Fibroblast of lung (primary cell): ENCODE measurements at regions not wholly inside any gene's neighbourhood (a gene's known extent, or its start where the extent isn't known, plus 50 kb on each side); places are given as distances from the start of the nearest gene placed in this dataset.

ENCODE experiments used
- DNase-seq, 2 donors: peaks; one replicate each; pipeline versions ENCODE4 v3.0.0 to v3.0.0-alpha.2; 2010; ENCODE audit warnings: low read depth in 2 of 2
- H2AFZ ChIP-seq: 2 replicates; pipeline ENCODE4 v1.5.1; 2012; ENCODE audit warnings: low read length, control low read depth, inconsistent platforms
- H3K27ac ChIP-seq: 2 replicates; pipeline ENCODE4 v1.5.1; 2011; ENCODE audit warnings: low read length, control low read depth; ENCODE audit not compliant: insufficient read depth
- H3K27me3 ChIP-seq: 2 replicates; pipeline ENCODE4 v1.5.1; 2011; ENCODE audit warnings: mild to moderate bottlenecking, low read length; ENCODE audit not compliant: control insufficient read depth, insufficient read depth
- H3K36me3 ChIP-seq: 2 replicates; pipeline ENCODE4 v1.5.1; 2011; ENCODE audit warnings: low read length; ENCODE audit not compliant: control insufficient read depth, insufficient read depth
- H3K4me1 ChIP-seq: 2 replicates; pipeline ENCODE4 v1.5.1; 2011; ENCODE audit warnings: low read length; ENCODE audit not compliant: control insufficient read depth, insufficient read depth; ENCODE audit errors: extremely low read depth
- H3K4me2 ChIP-seq: 2 replicates; pipeline ENCODE4 v1.5.1; 2011; ENCODE audit warnings: low read length, control low read depth; ENCODE audit not compliant: insufficient read depth; ENCODE audit errors: extremely low read depth
- H3K4me3 ChIP-seq, 4 experiments: fragments of 200-600 bp in 1 of 4; sonication (generic) in 1 of 4; replicated peaks in 1 of 4; 2 replicates each; pipeline ENCODE4 v1.5.1; 2011 to 2016; ENCODE audit warnings: low read length in 4 of 4, low read depth in 3 of 4, mild to moderate bottlenecking in 3 of 4, control low read depth in 2 of 4, inconsistent platforms in 1 of 4, mixed read lengths in 1 of 4; ENCODE audit not compliant: insufficient read depth in 1 of 4; ENCODE audit errors: control extremely low read depth in 1 of 4
- H3K79me2 ChIP-seq: 2 replicates; pipeline ENCODE4 v1.5.1; 2012; ENCODE audit warnings: mild to moderate bottlenecking, low read length, inconsistent platforms; ENCODE audit not compliant: control insufficient read depth, insufficient read depth
- H3K9ac ChIP-seq: 2 replicates; pipeline ENCODE4 v1.5.1; 2011; ENCODE audit warnings: mild to moderate bottlenecking, low read length, control low read depth; ENCODE audit not compliant: insufficient read depth
- H3K9me3 ChIP-seq: 2 replicates; pipeline ENCODE4 v1.5.1; 2012; ENCODE audit warnings: low read depth, low read length; ENCODE audit not compliant: control insufficient read depth, insufficient read depth
- H4K20me1 ChIP-seq: 2 replicates; pipeline ENCODE4 v1.5.1; 2011; ENCODE audit warnings: low read length; ENCODE audit not compliant: control insufficient read depth, insufficient read depth; ENCODE audit errors: extremely low read depth
- CTCF ChIP-seq, 2 donors: IDR thresholded peaks in 1 of 2; conservative IDR thresholded peaks in 1 of 2; 1 replicate in 1 of 2; 2 replicates in 1 of 2; pipeline ENCODE4 v1.5.1; 2011 to 2012; ENCODE audit warnings: low read length in 2 of 2, control low read depth in 1 of 2, inconsistent platforms in 1 of 2, low read depth in 1 of 2, mild to moderate bottlenecking in 1 of 2
- EZH2 ChIP-seq: IDR thresholded peaks from 2 replicates; pipeline ENCODE4 v1.5.1; 2012; ENCODE audit warnings: low read length, control low read depth, mild to moderate bottlenecking; ENCODE audit errors: missing control alignments

GRCh38 chr2:199197448-199197847 is 260.3 kb downstream of the SATB2 start:
- Histone ChIP-seq H4K20me1 (no peaks in the 10 kb centered on the region), H2AFZ (no peak overlapping the region), H3K4me1 (no peaks in the 10 kb centered on the region), H3K9me3 (no peaks in the 10 kb centered on the region), H3K4me3 (no peak overlapping the region), H3K27ac (no peak overlapping the region), H3K4me2 (no peak overlapping the region), H3K9ac (no peak overlapping the region), H3K27me3 (no peaks in the 10 kb centered on the region), H3K79me2 (no peaks in the 10 kb centered on the region), H3K36me3 (no peaks in the 10 kb centered on the region)
- DNase-seq = peak in 1 of 2 donors; percentile 52
- TF ChIP-seq EZH2 (no peak), CTCF (conservative IDR thresholded peaks at IDR 0.05 in 1 of 2, IDR thresholded peaks at IDR 0.05 in 1 of 2; ENCODE audit: low read depth in 1 of 2, low read length in 2 of 2) (no peak)

DNA sequence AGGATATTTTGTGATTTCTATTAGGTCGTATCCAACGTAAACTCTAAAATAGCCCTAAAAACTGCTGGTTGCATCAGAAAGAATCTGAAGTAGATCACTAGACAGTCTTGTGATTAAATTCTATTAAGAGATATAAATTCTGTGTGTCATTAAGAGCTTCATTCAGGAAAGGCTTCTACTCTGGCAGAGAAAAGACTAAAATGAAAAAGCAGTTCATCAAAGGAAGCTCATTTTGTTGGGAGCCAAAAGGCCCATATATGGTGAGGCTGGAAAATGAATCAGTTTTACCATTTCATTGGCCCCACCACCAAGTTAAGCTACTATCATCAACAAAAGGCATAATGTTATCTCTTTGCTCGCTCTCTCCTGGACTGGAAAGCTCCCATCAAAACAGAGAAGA is 261.1 kb downstream of the SATB2 start:
- Histone ChIP-seq H3K9ac (no peak overlapping the region), H3K27me3 (no peaks in the 10 kb centered on the region), H3K36me3 (no peaks in the 10 kb centered on the region), H3K9me3 (no peaks in the 10 kb centered on the region), H3K79me2 (no peaks in the 10 kb centered on the region), H2AFZ (no peak overlapping the region), H3K27ac (no peak overlapping the region), H4K20me1 (no peaks in the 10 kb centered on the region), H3K4me1 (no peaks in the 10 kb centered on the region), H3K4me2 (no peak overlapping the region), H3K4me3 (no peak overlapping the region)
- peak in 1 of 2 donors; percentile 23 for DNase-seq
- TF ChIP-seq CTCF (conservative IDR thresholded peaks at IDR 0.05 in 1 of 2, IDR thresholded peaks at IDR 0.05 in 1 of 2; ENCODE audit: low read depth in 1 of 2, low read length in 2 of 2) (no peak), EZH2 (no peak)

GRCh38 chr2:199195927-199196502 is 261.7 kb downstream of the SATB2 start:
- no peak overlapping the region for H3K9ac ChIP-seq
- DNase-seq = no peak
- H2AFZ ChIP-seq = no peak overlapping the region
- H3K27ac ChIP-seq = no peak overlapping the region
- no peaks in the 10 kb centered on the region for H3K4me1 ChIP-seq
- TF ChIP-seq CTCF (conservative IDR thresholded peaks at IDR 0.05 in 1 of 2, IDR thresholded peaks at IDR 0.05 in 1 of 2; ENCODE audit: low read depth in 1 of 2, low read length in 2 of 2) (no peak), EZH2 (no peak)
- no peaks in the 10 kb centered on the region for H3K27me3 ChIP-seq
- no peaks in the 10 kb centered on the region for H3K36me3 ChIP-seq
- no peaks in the 10 kb centered on the region for H3K79me2 ChIP-seq
- H4K20me1 ChIP-seq = no peaks in the 10 kb centered on the region
- no peak overlapping the region for H3K4me3 ChIP-seq
- H3K4me2 ChIP-seq = no peak overlapping the region
- no peaks in the 10 kb centered on the region for H3K9me3 ChIP-seq
